GM21526 (cell line): ENCODE measurements at regions not wholly inside any gene's neighbourhood (a gene's known extent, or its start where the extent isn't known, plus 50 kb on each side); places are given as distances from the start of the nearest gene placed in this dataset.

Experiments
- ATAC-seq: cut with Tn5 transposase; IDR thresholded peaks from one replicate; pipeline ENCODE4 v1.9.1; 2021; ENCODE audit warnings: moderate library complexity; ENCODE audit not compliant: unreplicated experiment, low FRiP score

DNA sequence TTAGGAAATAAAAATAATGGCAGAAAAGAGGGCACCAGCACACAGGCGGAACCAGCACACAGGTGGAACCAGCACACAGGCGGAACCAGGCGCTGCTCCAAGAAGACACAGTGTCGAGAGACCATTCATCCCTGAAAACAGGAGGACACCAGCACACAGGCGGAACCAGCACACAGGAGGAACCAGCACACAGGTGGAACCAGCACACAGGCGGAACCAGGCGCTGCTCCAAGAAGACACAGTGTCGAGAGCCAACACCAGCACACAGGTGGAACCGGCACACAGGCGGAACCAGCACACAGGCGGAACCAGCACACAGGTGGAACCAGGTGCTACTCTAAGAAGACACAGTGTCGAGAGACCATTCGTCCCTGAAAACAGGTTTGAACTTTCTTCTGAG is 115.5 kb upstream of the TMEM18 start:
- ATAC-seq, result no peak

DNA sequence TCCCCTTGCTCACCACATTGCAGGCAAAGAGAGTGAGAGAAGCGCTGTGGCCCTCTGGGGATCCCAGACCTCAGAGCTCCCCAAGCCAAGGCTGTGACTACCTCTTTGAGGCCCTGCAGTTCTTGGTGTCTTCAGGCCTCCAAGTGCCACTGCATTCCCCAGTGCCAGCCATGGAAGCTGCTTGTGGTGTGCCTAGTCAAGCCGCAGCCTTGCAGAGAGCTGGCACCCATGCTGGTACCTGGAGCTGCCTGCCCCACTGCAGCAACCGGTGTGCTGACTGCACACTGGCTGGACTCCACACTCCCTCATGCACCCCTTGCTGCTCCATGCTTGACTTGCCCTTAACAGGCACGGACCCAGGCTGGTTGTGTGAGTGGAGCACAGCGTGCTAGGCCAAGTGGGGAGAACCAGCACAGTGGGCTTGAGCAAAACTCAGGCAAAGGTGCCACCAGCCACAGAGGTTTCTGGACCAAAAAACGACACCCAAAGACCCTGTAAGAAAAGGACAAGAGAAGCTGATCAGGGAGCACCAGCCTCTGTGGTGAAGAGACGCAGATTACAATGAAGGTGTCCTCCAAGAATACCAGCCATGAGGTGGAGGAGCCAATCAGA is 113.5 kb upstream of the TMEM18 start:
- no peak for ATAC-seq

DNA sequence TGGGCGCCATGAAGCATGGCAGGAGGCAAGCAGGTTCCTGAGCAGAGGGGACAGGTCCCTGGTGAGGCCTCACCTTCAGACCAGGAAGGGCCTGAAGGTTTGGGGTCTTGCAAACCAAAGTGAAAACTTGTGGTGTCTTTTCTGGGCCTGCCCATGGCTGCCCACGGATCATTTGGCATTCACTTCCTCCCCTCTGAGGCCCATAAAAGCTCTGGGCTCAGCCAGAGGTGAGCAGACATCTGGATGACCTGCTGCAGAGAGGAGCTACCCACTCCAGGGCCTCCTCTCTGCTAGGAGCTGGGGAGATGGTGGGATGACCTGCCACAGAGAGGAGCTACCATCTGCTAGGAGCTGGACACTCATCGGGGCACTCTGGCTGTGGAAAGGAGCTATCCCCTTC is 112.9 kb upstream of the TMEM18 start:
- no peak for ATAC-seq

GRCh38 chr2:789529-789928 is 112.3 kb upstream of the TMEM18 start:
- ATAC-seq, result no peak

- ATAC-seq, result no peak
Observed at GRCh38 chr2:788227-789032, 111.2 kb upstream of the TMEM18 start.

- no peak for ATAC-seq
Observed at GRCh38 chr2:784753-785152, 107.5 kb upstream of the TMEM18 start.

- ATAC-seq, result no peak
Observed at GRCh38 chr2:780581-780980, 103.4 kb upstream of the TMEM18 start.

- ATAC-seq, result no peak
Observed at GRCh38 chr2:780002-780401, 102.8 kb upstream of the TMEM18 start.

GRCh38 chr2:778731-779350 is 101.6 kb upstream of the TMEM18 start:
- ATAC-seq, result no peak

GRCh38 chr2:777546-777945 is 100.3 kb upstream of the TMEM18 start:
- ATAC-seq, result no peak

- ATAC-seq, result no peak
Observed at GRCh38 chr2:777051-777450, 99.8 kb upstream of the TMEM18 start.

DNA sequence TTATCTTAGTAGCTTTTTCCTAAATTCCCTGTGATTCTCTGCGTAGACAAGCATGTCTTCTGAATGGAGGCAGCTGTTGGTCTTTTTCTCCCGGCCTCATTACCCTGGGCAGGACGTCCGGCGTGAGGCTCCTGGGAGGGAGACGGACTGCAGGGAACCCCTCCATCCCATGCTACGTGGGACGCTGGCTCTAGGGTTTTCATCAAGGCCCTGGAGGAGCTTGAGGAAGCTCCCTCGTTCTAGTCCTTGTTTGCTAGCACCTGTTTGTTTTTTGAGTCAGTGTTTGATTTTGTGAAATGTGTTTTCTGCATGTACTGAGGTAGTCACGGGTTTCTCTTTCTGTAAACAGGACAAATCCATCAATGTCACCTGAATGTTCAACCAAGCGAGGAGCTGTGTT is 99.3 kb upstream of the TMEM18 start:
- ATAC-seq, result no peak

DNA sequence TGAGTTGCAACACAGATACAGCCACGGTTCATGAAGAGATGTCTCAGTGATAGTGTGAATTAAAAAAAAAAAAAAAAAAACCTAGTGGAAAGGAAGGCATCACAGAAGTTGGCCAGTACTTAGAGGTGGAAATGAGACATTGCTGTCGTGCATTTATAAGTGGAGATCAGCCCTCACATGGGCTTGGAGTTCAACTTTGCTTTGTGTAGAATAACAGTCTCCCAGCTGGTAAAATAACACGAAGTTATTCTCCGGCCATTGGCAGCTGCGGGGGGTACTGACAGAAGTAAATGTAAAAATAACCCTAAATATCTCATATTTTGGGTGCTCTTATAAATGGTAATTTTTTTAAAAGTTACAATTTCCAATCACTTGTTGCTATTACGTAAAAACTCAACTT is 98.8 kb upstream of the TMEM18 start:
- no peak for ATAC-seq

- no peak for ATAC-seq
Observed at GRCh38 chr2:774436-774835, 97.2 kb upstream of the TMEM18 start.

DNA sequence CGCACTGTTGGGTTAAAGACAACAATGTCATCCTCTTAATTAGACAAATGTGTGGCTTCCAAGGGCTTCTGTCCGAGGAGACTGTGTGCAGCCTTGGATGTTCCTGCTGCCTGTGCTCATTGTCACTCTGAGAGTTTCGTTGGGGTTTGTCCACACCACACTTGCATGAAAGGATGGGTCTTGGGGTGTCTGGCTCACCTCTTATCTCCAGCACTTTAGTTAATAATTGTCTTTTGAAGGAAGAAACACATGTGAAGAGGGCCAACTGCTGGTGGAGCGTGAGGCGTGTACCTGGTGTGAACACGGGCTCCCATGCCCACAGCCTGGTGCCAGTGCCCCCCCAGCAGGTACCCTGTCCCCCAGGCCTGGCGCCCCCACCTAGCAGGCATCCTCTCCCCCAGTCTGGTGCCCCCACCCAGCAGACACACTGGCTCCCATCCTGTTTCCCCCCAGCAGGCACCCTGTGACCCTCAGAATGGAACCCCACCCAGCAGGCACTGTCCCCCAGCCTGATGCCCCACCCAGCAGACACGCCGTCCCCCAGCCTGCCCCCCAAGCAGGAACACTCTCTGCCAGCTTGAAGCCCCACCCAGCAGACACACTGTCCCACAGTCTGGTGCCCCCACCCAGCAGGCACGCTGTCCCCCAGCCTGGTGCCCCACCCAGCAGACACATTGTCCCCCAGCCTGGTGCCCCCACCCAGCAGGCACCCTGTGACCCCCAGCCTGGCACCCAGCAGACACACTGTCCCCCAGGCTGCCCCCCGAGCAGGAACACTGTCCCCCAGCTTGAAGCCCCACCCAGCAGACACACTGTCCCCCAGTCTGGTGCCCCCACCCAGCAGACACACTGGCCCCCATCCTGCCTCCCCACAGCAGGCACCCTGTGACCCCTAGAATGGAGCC is 96.3 kb upstream of the TMEM18 start:
- ATAC-seq, result no peak

DNA sequence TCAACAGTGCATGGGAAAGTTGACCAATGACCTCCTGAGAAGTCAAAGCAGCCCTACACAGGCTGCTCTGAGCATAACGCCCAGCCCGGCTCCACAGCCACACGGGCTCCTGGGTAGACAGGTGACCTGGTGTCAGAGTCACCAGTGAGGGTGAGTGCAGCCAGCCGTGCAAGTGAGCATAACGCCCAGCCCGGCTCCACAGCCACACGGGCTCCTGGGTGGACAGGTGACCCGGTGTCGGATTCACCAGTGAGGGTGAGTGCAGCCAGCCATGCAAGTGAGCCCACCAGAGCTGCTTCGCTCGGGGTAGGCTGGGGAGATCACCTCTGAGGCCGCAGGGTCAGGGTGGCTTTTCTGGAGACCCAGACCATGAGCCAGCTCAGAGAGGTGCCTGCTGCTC is 94.3 kb upstream of the TMEM18 start:
- ATAC-seq, result no peak

DNA sequence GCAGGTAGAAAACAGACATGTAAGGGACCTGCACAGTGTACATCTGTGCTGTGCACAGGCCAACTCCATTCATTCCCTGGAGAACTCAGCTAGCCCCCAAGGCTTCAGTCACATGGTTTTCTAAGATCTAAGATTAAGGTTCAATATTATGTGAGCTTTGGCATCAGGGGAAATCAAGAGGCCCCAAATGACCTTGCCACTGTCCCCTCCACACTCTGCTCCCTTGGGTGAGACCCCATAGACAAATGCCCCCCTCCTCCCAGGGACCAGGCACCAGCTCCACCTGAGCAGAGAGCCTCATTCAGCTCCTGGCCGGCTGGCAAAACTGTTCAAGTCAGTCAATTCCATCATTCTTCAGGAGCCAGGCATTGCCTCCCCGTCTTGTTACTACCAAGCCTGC is 93.6 kb upstream of the TMEM18 start:
- ATAC-seq, result no peak

GRCh38 chr2:769771-770170 is 92.6 kb upstream of the TMEM18 start:
- no peak for ATAC-seq

- no peak for ATAC-seq
Observed at GRCh38 chr2:768451-768850, 91.2 kb upstream of the TMEM18 start.

GRCh38 chr2:767944-768343 is 90.7 kb upstream of the TMEM18 start:
- ATAC-seq, result no peak

DNA sequence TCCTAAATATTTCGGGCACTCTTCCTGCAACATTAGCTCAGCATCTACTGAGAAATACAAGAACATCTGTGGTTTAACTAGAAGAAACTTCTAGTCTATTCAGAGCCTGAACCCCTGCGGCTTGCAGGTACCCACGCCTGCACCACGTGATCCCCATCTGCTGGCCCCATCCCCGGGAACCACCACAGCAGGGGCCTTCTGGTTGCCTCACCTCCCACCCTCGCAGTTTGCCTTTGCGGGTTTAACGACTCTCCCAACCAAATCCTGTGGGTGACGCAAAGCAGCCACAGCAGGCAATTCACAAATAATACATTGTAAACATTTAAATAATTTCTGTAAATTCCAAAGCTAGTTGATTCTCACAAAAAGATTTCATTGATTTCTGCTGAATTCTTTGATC is 90.2 kb upstream of the TMEM18 start:
- ATAC-seq, result no peak
